NCI-H774 (cell line): ENCODE measurements at regions not wholly inside any gene's neighbourhood (a gene's known extent, or its start where the extent isn't known, plus 50 kb on each side); places are given as distances from the start of the nearest gene placed in this dataset.
"Not testable (repeated sequence)": the region's sequence is repeated elsewhere in the genome, so short reads cannot be mapped to it uniquely, and the experiment has no call there.

Source experiments
- DNase-seq: peaks from one replicate; lab custom pipeline; 2025; lab: John Stamatoyannopoulos, UW

DNA sequence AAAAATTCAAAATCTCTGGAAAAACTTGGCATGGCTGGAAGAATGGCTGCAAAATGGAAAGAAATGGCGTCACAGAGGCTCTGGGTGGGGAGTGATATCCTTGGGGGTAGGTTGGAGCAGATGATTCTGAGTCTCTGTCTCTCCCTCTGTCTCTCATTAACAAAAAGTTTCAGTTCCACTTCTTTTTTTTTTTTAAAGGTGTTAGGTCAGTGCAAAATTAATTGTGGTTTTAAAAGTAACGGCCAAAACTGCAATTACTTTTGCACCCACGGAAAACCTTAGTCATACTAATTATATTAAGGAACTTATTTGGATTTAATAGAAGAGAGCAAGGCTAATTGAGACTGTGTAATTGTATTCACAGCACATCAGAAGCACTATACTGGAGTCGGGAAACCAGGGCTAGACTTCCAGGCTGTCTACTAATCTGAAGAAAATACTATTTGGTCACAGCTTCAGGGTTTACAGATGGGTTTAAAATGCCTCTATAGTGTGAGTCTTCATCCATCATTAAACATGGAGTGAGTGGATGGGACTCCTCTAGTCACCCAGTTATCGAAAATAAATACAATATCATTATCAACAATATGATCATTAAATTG lies 289.1 kb upstream of the PLD5 start:
- no peak for DNase-seq

DNA sequence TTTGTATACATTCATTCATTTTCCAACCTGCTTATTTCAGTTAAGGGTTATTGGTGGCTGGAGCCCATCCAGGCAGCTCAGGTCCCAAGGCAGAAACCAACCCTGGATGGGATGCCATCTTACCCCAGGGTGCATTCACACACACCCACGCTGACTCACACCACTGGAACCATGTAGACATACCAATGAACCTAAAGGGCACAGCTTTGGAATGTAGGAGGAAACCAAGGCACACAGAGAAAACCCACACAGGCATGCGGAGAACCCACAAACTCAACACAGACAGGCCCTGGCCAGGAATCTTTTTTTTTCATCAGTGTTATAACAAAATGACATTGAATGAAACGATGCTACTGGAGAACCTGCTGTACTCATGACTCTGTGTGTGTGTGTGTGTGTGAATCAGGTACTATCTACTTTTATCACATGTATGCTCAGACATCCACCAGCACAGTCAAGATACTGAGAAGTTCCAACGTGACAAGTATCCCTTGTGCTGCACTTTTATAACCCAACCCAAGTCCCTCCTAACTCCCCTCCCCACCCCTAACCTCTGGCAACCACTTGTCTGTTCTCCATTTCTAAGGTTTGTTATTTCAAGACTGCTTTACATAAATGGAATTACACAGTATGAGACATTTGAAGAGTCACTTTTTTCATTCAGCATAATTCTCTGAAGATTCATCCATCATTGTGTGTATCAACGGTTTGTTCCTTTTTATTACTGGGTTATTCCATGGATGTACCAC lies 286.8 kb upstream of the PLD5 start:
- no peak for DNase-seq

DNA sequence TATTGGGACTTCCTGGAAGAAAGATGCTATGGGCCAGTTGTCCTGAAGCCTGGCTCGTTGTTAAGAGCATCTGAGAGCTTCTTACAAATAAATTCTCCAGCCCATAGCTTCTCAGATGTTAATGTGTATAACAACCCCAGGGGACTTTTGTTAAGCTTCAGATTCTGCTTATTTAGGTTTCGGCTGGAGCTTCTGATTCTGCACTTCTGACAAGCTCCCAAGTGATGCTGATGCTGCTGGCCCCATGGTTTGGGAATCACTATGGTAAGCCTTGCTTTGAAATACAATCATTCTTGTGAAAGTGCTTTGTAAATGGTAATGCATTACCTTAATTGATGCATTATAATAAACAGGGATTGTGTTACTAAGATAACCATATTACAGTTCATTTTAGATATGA lies 281.8 kb upstream of the PLD5 start:
- no peak for DNase-seq

DNA sequence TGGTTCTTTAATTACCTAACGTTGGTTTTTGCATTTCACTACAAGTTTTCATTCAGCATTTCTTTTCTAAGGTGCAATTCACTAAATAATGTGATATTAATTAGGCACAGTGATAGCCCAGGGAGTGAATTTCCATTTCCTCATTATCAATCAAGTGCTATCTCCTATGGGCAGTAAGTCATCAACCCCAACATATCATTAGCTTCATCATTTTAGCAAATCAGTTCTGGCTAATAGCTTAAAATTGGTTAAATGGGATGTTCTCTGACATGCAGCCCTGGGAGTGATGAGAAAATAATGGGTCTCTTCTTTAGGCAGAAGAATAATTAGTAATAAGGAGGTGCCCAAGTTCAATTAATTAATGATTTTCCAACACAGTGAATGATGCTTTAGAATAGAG lies 280.9 kb upstream of the PLD5 start:
- not testable (repeated sequence) for DNase-seq

DNA sequence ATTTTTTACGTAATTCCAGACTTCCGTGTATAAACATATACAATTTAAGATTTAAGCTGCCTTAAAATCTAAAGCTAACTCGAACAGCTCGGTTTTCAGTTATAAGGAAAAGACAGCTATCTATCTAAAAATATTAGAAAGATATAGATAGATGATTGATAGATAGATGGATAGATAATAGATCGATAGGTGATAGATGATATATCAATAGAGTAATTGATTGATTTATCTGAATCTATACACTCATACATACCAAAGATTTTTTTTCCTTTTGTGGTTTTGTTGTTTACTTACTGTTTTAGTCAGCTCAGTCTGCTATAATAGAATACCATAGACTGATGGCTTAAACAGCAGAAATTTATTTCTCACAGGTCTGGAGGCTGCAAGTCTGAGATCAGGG lies 278.5 kb upstream of the PLD5 start:
- DNase-seq: no peak

DNA sequence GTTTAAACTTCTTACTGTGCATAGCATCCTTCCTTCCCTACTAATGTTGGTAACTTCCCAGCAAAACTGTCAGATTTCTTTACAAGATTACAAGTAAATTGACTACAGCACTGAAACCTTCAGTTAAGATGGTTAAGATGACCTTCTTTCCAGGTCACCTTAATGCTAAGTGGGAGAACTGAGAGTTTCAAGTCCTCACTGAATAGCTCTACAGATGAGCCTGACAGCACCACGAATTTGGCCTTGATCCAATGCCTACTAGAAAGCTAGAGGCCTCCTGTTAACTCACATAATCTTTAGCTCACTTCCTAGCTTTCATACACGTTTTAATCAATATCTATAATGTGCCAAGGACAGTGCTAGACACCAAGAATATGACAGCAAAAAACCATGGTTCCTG lies 276.0 kb upstream of the PLD5 start:
- no peak for DNase-seq

DNA sequence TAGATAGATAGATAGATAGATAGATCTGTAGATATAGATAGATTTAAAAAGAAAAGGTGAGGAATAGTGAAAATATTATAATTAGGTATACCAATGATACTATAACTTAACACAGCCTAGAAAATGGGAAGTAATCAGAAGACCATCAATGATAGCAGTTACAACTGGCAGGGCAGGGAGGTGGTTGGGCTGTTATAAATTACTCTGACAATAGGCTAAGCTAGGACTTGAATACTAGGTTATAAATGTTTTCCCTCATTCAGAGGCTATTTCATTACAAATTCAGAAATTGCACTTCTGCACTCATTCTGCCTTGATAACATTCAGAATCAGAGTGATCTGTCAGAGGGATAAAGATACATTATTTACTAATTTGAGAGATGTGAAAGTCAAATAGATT lies 273.4 kb upstream of the PLD5 start:
- DNase-seq: no peak

DNA sequence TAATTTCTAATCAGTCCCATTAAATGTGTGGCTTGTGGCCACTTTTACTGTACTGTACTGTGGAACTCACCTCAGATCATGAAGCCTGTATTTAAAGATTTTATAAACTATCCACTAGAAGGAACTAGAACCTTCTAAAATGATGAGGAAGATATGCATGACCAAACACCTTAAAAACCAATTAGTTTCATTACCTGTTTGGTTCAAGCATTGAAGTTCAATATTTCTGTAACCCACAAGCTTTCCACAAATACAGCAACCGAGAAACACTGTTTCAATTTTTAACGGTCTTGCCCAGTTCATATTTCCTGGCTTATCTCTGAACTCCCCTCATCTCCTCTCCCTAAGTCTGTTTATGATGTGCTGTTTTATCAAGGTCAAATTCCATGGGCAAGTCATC lies 264.3 kb upstream of the PLD5 start:
- no peak for DNase-seq

DNA sequence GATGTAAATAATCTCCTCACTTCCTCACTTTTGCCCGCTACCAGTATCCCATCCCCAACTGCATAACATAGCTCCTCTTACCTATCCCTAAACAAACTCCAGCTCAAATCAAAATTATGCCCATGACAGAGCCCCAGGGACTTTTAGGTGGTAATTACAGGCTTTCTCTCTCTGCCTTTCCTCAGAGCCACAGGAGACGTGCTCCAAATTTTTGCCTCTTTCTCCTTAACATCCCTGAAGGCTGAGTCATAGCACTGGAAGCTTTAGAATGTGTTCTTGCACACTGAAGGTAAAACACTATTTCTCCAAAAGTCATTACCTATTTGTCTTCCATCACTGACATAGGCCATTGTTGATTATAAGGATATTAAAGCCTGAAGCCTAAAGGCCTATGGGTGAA lies 263.5 kb upstream of the PLD5 start:
- no peak for DNase-seq

DNA sequence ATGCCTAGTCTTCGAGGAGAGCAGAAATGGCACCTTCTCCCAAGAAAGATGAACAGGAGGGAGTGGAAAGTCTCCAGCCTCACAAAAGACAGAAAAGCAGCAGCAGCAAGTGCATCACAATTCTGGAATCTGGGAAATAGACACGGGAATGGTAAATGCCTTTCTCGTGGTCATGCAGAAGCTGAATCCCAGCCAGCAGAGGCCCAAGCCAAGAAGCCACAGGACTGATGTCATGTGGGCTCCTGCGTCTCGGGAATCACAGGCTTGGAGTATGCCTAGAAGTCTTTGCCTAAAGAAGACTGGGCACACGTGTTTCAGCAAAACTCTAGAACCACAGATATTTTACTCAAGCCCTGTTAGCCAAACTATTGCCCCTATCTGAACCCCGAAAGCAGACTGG lies 260.3 kb upstream of the PLD5 start:
- peak; percentile 64 for DNase-seq

DNA sequence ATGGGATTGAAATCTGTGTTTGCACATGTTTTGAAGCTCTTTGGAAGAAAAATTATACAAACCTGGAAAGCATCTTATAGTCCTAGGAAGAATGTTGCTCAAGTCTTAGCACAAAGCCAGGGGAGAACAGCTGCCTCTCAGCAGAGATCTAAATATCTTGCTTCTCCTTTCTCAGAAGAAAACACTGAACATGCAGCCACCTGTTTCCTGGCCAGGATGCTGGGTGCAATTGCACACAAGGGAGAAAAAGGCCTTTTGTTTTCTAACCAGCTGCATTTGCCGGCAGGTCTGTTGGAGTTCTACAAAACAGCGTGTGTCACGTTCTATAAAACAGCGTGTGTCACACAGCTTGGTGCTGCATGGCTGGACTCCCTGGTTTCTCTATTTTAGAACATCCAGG lies 259.6 kb upstream of the PLD5 start:
- peak; percentile 90 for DNase-seq

DNA sequence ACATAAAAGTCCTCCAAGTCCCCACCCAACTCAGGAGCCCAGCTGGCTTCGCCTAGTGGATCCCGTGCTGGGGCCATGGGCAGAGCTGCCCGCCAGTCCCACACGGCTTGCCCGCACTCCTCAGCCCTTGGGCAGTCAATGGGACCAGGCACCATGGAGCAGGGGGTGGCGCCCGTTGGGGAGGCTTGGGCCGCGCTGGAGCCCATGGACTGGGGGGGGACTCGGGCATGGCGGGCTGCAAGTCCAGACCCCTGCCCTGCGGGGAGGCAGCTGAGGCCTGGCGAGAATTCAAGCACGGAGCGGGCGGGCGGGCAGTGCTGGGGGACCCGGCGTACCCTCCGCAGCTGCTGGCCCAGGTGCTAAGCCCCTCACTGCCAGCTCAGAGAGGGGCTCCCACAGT lies 249.8 kb upstream of the PLD5 start:
- no peak for DNase-seq

DNA sequence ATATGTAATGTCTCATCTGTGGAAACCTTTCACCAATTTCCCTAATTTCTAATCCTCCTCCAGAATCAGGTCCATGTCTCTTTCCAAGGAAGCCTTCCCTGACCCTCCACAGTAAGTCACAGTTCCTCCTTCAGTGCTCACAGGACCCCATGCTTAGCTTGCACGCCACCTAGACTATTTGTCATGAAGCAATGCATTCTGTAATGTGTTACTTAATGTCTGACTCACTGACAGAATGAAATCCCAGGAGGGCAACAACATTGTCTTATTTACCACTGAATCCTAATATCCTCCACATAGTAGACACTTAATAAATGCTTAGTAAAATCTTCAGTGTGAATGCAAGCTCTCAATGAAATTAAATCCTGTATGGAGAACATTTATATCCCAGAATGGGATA lies 245.9 kb upstream of the PLD5 start:
- DNase-seq: no peak

DNA sequence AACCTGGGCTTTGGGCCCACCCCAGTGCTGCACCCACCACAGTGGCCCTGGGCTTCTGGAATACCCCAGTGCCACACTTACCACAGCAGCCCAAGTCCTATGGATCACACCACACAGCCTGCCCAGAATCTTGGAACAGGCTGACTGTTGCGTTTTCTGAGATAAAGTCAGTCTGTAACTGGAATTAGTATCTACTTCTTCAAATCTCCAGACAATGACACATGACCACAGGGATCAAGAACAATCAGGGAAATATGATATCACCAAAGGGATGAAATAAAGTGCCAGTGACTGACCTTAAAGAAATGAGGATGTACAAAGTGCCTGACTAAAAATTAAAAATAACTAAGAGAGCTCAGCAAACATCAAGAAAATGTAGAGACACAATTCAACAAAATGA lies 239.7 kb upstream of the PLD5 start:
- no peak for DNase-seq

DNA sequence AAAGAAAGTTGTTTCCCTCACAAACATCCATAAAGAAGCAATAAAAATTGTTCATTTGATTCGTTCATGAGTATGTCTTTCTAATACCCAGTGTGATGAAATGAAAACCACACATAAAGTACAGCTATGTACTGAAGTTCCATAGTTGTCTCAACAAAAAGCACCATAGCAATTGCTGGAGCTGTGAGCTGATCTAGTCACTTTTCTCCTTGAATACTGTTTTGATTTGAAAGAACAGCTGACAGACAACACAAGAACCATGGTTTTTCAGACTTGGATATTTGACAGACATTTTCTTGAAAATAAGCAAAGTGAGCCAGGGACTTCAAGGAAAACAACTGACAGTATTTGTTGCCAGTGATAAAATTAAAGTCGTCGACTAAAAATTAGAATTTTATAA lies 237.1 kb upstream of the PLD5 start:
- no peak for DNase-seq

DNA sequence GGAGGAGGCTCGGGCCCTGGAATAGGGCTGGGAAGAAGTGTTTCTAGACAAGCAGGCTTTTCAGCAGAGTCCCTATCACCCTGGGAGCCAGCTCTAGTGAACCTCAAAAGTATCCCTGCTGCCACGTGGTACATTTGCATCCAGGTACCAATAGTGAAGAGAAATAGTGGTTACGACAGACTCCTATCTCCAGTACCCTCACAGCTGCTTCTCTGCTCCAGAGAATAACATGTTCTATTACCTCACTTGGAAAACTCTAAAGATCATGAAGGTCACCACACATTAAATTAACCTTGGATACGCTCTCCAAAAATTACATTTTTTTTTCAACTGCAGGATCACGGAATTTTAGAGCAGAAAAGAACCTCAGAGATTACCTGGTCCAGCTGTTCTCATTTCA lies 230.4 kb upstream of the PLD5 start:
- no peak for DNase-seq

DNA sequence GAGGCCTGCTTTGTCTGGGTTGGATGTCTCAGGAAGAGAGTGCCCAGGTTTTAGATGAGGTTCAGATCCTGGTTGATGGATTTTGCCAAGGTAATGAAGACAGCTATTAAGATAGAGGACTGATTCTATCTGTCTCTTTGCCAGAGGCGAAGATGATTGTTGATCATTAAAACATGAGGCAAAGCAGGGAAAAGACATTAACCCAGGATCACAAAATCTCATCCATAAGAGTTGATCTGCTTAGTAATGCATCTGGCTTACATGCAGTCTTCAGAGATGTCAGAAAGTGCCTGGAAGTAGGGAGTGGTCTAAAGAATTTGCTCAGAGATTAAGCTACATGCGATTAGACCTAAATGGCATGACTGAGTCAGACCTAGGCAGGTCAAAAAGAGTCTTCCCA lies 229.6 kb upstream of the PLD5 start:
- DNase-seq: no peak

DNA sequence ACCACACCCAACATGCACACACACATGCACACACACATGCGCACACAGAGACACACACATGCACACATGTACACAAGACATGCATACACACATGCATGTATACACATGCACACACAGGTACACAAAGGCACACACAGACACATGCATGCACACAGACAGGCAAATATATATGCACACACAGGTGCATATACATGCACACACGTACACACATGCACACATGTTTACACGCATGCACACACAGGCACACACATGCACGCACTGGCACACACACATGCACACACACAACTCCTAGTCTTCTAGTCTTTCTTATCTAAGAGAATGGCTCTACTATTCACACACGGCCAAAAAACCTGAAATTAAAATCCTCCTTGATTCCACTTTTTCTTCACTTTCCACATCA lies 222.7 kb upstream of the PLD5 start:
- no peak for DNase-seq

DNA sequence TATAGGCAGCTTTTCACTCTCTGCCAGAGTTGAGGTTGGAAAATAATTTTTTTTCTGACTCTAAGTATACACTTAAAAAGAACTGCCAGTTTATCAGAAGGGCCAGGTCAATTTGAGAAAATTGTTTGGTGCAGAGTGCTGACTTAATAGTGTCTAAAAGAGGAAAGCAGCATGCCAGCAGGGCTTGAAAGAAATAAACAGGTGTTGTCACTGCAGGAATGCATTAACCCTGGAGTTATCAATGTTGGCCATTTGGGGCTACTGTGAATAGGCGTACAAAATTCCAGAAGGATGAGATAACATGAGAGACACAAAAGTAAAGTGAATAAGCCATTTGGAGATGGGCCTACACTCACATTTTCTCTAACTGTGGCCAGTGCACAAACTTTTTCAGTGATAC lies 220.6 kb upstream of the PLD5 start:
- no peak for DNase-seq

DNA sequence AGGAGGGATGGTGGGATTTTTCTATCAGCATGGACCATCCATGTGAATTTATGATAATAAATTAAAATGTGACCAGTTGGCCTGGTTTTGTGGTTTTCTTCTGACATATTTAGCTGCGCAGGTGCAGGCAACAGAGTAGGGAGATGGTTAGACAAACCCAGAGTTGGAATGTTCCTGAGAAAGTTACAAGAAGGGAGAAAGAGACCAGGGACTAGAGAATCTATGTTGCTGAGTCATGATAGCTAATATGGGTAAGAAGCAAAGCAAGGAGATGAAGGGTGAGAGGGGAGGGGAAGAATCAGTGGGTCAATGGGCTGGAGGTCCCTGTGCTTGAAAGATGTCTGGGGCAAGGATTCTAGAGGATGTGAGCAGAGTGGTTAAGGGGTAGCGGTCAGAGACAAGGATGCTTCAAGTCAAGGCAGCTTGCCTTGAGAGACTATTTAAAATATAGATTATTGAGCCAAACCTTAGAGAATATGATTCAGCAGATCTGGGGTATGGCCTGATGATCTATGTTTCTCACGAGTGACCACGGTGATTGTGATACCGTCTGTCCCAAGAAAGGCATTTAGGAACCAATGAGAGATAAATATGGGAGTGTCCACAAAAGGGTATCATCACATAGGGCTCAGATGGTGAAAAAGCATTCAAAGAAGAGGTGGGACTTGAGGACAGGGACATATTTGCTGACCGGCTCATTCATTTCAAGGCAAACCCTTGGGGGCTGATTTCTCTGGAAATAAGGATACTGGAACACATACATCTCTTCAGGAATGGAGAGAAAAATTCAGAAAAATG lies 219.7 kb upstream of the PLD5 start:
- no peak for DNase-seq

DNA sequence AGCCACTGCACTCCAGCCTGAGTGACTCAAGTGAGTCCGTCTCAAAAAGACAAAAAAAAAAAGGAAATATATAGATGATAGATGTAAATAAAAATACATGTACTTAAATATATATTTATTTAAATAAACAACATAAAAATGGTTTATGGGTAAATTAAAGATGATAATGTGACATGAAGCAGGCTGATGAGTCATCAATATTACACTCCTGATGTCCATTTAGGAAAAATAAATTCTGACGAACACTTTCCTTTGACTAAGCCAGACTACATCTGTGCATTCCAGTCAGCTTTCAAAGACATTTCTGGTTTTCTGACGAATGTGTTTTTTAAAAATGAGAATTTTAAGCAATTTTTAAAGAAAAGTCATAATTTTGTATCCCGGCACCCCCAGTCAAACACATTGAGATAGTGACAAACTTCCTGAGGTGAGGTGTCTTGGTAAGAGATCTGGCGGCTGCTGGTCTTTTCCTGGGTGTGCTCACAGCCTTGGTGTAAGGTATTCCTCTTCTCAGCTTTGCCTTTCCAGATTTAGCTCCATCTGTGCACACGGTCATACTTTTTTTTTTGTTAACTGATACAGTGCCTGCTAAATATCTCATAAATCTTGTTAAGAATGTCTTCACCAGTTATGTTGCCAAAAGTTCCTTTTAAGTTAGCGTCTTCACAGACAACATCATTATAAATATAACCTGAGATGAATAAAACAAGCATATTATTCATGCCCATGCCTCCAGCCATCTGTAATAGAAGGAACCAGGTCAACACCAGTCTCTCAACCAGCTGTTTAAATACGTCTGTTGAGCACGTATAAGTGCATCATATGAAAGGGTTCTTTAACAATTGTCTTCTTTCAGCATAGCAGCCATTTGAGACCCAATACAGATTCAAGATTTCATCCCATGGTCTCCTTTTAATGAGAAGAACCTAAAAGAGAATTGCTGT lies 214.5 kb upstream of the PLD5 start:
- DNase-seq: peak; percentile 64

DNA sequence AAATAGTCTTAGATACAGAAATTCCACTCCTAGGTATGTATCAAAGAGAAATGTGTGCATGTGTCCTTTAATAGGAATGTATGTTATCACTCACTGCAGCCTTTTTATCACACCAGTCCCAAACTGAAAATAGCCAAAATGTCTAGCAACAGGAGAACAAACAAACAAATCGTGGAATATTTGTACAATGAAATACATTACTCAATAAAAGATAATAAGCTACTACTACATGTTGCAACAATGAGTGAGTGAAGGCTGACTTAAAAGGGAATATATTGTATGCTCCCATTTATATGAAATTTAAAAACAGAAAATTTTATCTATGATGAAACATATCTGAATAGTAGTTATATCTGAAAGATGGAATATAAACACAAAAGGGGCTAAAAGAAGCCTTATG lies 212.1 kb upstream of the PLD5 start:
- no peak for DNase-seq
